H1 (cell line): ENCODE measurements at regions not wholly inside any gene's neighbourhood (a gene's known extent, or its start where the extent isn't known, plus 50 kb on each side); places are given as distances from the start of the nearest gene placed in this dataset.

Experiments used
- CBX5 ChIP-seq: fragments of 300-800, 300-1000 bp; sonication (generic); IDR thresholded peaks from 2 replicates; pipeline ENCODE4 v1.7.1; 2016; ENCODE audit warnings: antibody characterized with exemption, low read length, low read depth
- CBX8 ChIP-seq: fragments of 300-800, 300-1000 bp; sonication (generic); IDR thresholded peaks from 2 replicates; pipeline ENCODE4 v1.7.1; 2016; ENCODE audit warnings: low read depth, low read length, borderline replicate concordance
- CHD2 ChIP-seq: IDR thresholded peaks from 2 replicates; pipeline ENCODE4 v1.6.1; 2012; ENCODE audit warnings: low read length, improper control_type of control experiment
- CHD7 ChIP-seq: fragments of 300-600 bp; sonication (generic); IDR thresholded peaks from 2 replicates; pipeline ENCODE4 v1.7.1; 2012; ENCODE audit warnings: low read length, moderate library complexity, mild to moderate bottlenecking, inconsistent platforms; ENCODE audit not compliant: insufficient replicate concordance
- GABPA ChIP-seq: IDR thresholded peaks from 2 replicates; pipeline ENCODE4 v1.6.1; 2011; ENCODE audit warnings: mild to moderate bottlenecking, low read length, moderate library complexity, borderline replicate concordance; ENCODE audit not compliant: insufficient read depth
- GTF2F1 ChIP-seq: IDR thresholded peaks from 2 replicates; pipeline ENCODE4 v1.6.1; 2012; ENCODE audit warnings: low read depth, low read length, improper control_type of control experiment, borderline replicate concordance
- JUN ChIP-seq: IDR thresholded peaks from 2 replicates; pipeline ENCODE4 v1.6.1; 2011; ENCODE audit warnings: low read depth, mild to moderate bottlenecking, improper control_type of control experiment, low read length
- KDM4A ChIP-seq: IDR thresholded peaks from one replicate; pipeline ENCODE4 v1.7.1; 2012; ENCODE audit warnings: low read depth, mild to moderate bottlenecking, moderate library complexity, low read length, inconsistent platforms; ENCODE audit not compliant: severe bottlenecking
- NANOG ChIP-seq: IDR thresholded peaks from 2 replicates; pipeline ENCODE4 v1.6.1; 2011; ENCODE audit warnings: low read length, low read depth, mild to moderate bottlenecking, inconsistent platforms; ENCODE audit not compliant: insufficient read depth, poor library complexity, severe bottlenecking
- NRF1 ChIP-seq: IDR thresholded peaks from 2 replicates; pipeline ENCODE4 v1.6.1; 2011; ENCODE audit warnings: mild to moderate bottlenecking, low read depth, low read length, improper control_type of control experiment
- USF2 ChIP-seq: IDR thresholded peaks from 2 replicates; pipeline ENCODE4 v1.6.1; 2011; ENCODE audit warnings: low read length, improper control_type of control experiment

GRCh38 chr4:165740911-165741310 lies 132.1 kb upstream of the TLL1 start (continued):
- TF ChIP-seq CHD7, result no peak
- no peak for TF ChIP-seq CHD2
- TF ChIP-seq NRF1, result no peak
- TF ChIP-seq CBX8, result no peak
- no peak for TF ChIP-seq NANOG
- no peak for TF ChIP-seq GABPA
- no peak for TF ChIP-seq GTF2F1
- TF ChIP-seq JUN, result no peak
- no peak for TF ChIP-seq CBX5
- TF ChIP-seq KDM4A, result no peak
- no peak for TF ChIP-seq USF2
